ENCODE measurements at regions not wholly inside any gene's neighbourhood (a gene's known extent, or its start where the extent isn't known, plus 50 kb on each side); places are given as distances from the start of the nearest gene placed in this dataset.
"Not testable (repeated sequence)": the region's sequence is repeated elsewhere in the genome, so short reads cannot be mapped to it uniquely, and the experiment has no call there.

DNA sequence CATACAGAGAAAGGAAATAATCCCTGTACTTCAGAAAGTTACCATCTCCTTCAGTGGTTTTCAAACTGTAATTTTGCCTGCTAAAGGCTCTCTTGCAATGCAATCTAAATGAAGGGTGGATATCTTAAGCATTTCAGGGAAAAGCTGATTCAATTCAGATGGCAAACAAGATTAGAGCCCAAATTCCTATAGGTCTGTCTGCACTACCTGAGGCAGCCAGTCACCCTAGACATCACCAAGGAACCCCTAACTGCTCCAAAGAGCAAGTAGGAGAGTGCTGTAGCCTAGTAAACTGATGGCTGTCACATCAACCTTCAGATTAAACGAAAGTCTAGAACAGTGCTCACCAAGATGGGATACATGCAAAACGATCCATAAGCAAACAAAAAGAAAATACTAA, 138.0 kb upstream of the ANK3 start:
- Histone ChIP-seq H3K4me3 (no peak overlapping the region), H3K27ac (no peak overlapping the region), H3K27me3 (no peaks in the 10 kb centered on the region), H3K9me3 (no peaks in the 10 kb centered on the region), H3K36me3 (no peaks in the 10 kb centered on the region), H3K4me1 (ENCODE audit: insufficient read depth) (no peaks in the 10 kb centered on the region)
- no peak for DNase-seq
- intact Hi-C loops (cut with DNase I), result no loop called here
- TF ChIP-seq, protein P1, sequence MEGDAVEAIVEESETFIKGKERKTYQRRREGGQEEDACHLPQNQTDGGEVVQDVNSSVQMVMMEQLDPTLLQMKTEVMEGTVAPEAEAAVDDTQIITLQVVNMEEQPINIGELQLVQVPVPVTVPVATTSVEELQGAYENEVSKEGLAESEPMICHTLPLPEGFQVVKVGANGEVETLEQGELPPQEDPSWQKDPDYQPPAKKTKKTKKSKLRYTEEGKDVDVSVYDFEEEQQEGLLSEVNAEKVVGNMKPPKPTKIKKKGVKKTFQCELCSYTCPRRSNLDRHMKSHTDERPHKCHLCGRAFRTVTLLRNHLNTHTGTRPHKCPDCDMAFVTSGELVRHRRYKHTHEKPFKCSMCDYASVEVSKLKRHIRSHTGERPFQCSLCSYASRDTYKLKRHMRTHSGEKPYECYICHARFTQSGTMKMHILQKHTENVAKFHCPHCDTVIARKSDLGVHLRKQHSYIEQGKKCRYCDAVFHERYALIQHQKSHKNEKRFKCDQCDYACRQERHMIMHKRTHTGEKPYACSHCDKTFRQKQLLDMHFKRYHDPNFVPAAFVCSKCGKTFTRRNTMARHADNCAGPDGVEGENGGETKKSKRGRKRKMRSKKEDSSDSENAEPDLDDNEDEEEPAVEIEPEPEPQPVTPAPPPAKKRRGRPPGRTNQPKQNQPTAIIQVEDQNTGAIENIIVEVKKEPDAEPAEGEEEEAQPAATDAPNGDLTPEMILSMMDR (IDR thresholded peaks at IDR 0.05), result no peak
- no peak for TF ChIP-seq POLR2A (IDR thresholded peaks at IDR 0.05)
- TF ChIP-seq EP300 (IDR thresholded peaks at IDR 0.05), result no peak
- 93 to 95% (median 94%) methylated on average over 2 of the region's 2 CpGs for WGBS, 3 donors

DNA sequence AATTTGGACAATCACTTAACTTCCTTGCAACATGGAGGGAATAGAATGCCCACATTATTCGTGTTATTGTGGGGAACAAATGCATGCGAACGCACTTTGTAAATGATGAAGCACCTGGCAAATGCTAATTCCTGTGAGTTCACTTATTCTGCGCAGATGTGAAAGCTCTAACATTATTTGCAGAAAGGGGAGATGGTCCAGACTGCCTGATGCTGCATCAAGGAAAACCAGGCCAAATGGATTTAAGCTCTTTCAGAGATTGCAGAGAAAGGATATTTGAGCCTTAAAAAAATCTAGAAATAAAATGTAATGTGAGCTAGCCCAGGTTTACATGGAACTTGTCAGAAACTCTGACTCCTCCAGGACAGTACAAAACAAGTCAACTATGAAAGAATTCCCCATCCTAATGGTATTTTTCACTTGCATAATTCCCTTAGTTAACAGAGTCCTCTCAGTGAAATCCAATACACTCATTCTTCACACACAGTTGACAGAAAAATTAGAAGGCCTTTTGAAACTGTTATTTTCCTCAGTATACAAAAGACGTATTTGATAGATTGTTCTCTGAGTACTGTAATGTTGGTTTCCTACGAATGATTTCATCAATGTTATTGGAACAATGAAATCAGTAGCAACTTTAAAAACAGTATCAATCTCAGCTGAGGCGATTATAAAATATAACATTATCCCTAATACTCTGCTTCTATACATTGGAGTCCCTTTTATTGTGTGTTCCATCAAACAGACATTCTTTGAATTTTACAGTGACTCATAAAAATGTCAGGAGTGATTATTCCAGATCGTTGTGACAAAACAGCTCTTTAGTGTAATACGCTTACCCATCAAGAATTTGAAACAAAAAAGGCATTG, 136.3 kb upstream of the ANK3 start:
- DNase-seq, result no peak
- no peaks in the 10 kb centered on the region for H3K36me3 ChIP-seq
- H3K27me3 ChIP-seq, result no peaks in the 10 kb centered on the region
- TF ChIP-seq, protein P1 (IDR thresholded peaks at IDR 0.05), result no peak
- no peak for TF ChIP-seq EP300 (IDR thresholded peaks at IDR 0.05)
- TF ChIP-seq POLR2A (IDR thresholded peaks at IDR 0.05), result no peak
- no peak overlapping the region for H3K27ac ChIP-seq
- H3K9me3 ChIP-seq, result no peaks in the 10 kb centered on the region
- H3K4me3 ChIP-seq, result no peak overlapping the region
- H3K4me1 ChIP-seq (ENCODE audit: insufficient read depth), result no peaks in the 10 kb centered on the region
- intact Hi-C loops (cut with DNase I), result no loop called here
- WGBS, 3 donors, result 82 to 87% (median 83%) methylated on average over 9 of the region's 9 CpGs

DNA sequence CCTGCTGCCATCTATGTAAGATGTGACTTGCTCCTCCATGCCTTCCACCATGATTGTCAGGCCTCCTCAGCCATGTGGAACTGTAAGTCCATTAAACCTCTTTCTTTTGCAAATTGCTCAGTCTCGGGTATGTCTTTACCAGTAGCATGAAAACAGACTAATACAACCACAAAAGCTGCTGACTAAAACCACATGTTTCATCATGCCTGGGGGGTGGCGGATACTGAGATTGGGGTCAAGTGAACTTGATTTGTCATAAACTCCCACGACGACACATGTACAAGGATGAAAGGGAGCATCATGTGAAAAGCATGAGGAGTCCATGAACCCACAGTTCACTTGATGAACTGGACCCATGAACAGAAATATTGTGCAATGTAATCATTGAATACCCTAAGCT, 134.9 kb upstream of the ANK3 start:
- DNase-seq, result no peak
- Histone ChIP-seq H3K4me1 (ENCODE audit: insufficient read depth) (no peaks in the 10 kb centered on the region), H3K36me3 (no peaks in the 10 kb centered on the region), H3K27ac (no peak overlapping the region), H3K4me3 (no peak overlapping the region), H3K9me3 (no peaks in the 10 kb centered on the region), H3K27me3 (no peaks in the 10 kb centered on the region)
- intact Hi-C loops (cut with DNase I), result no loop called here
- TF ChIP-seq, protein P1 (IDR thresholded peaks at IDR 0.05), result no peak
- TF ChIP-seq POLR2A (IDR thresholded peaks at IDR 0.05), result no peak
- no peak for TF ChIP-seq EP300 (IDR thresholded peaks at IDR 0.05)
- 95% methylated on average over 4 of the region's 4 CpGs for WGBS, 3 donors

DNA sequence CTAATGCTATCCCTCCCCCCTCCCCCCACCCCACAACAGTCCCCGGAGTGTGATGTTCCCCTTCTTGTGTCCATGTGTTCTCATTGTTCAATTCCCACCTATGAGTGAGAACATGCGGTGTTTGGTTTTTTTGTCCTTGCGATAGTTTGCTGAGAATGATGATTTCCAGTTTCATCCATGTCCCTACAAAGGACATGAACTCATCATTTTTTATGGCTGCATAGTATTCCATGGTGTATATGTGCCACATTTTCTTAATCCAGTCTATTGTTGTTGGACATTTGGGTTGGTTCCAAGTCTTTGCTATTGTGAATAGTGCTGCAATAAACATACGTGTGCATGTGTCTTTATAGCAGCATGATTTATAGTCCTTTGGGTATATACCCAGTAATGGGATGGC, 133.7 kb upstream of the ANK3 start:
- WGBS, 3 donors, result 82 to 93% (median 89%) methylated on average over 2 to 4 of the region's 4 CpGs
- H3K27ac ChIP-seq; intact Hi-C loops (cut with DNase I); H3K36me3 ChIP-seq; DNase-seq; H3K4me1 ChIP-seq (ENCODE audit: insufficient read depth); H3K4me3 ChIP-seq; H3K9me3 ChIP-seq; H3K27me3 ChIP-seq: not testable (repeated sequence)

DNA sequence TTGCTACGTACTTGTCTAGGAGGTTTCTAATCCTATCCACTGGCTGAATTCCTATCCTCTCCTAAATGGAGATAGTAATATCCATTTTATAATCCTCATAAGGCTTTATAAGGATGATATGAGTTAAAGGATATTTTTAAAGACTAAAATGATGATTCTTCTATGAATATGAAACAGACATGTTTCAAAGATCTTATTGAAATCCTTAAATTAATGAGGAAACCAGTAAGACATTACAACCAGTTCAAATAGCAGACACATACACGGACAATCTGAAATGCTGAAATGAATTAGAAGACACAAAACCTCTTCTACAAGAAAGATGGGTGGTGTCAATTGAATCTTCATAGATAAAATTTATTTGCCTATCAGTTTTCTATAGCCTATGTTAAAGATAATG, 132.9 kb upstream of the ANK3 start:
- 90 to 97% (median 94%) methylated on average over 2 of the region's 2 CpGs for WGBS, 3 donors
- Histone ChIP-seq H3K27ac (no peak overlapping the region), H3K9me3 (no peaks in the 10 kb centered on the region), H3K4me3 (no peak overlapping the region), H3K27me3 (no peaks in the 10 kb centered on the region), H3K4me1 (ENCODE audit: insufficient read depth) (no peaks in the 10 kb centered on the region), H3K36me3 (no peaks in the 10 kb centered on the region)
- TF ChIP-seq EP300 (IDR thresholded peaks at IDR 0.05) (no peak), POLR2A (IDR thresholded peaks at IDR 0.05) (no peak)
- TF ChIP-seq, protein P1 (IDR thresholded peaks at IDR 0.05), result no peak
- DNase-seq, result no peak
- intact Hi-C loops (cut with DNase I), result no loop called here

Data from ovary (tissue), 7 donors.